ENCODE measurements at regions not wholly inside any gene's neighbourhood (a gene's known extent, or its start where the extent isn't known, plus 50 kb on each side); places are given as distances from the start of the nearest gene placed in this dataset.

- DNase-seq (ENCODE audit: low spot score): no peak
Measured at GRCh38 chr4:43983610-43984009, 465.0 kb downstream of the KCTD8 start.

- DNase-seq (ENCODE audit: low spot score): no peak
Measured at GRCh38 chr4:43987331-43987944, 461.2 kb downstream of the KCTD8 start.

- DNase-seq (ENCODE audit: low spot score): no peak
Measured at GRCh38 chr4:43990551-43990950, 458.1 kb downstream of the KCTD8 start.

GRCh38 chr4:43990963-43991362, 457.6 kb downstream of the KCTD8 start:
- DNase-seq (ENCODE audit: low spot score): no peak

GRCh38 chr4:43992552-43992951, 456.1 kb downstream of the KCTD8 start:
- no peak for DNase-seq (ENCODE audit: low spot score)

- DNase-seq (ENCODE audit: low spot score): no peak
Measured at GRCh38 chr4:43993196-43993902, 455.3 kb downstream of the KCTD8 start.

GRCh38 chr4:43999669-44000068, 448.9 kb downstream of the KCTD8 start:
- no peak for DNase-seq (ENCODE audit: low spot score)

GRCh38 chr4:44002368-44002767, 446.2 kb downstream of the KCTD8 start:
- DNase-seq (ENCODE audit: low spot score): no peak

GRCh38 chr4:44016570-44017421, 431.8 kb downstream of the KCTD8 start:
- no peak for DNase-seq (ENCODE audit: low spot score)

- DNase-seq (ENCODE audit: low spot score): no peak
Measured at GRCh38 chr4:44017422-44017739, 431.2 kb downstream of the KCTD8 start.

- DNase-seq (ENCODE audit: low spot score): no peak
Measured at GRCh38 chr4:44019721-44020120, 428.9 kb downstream of the KCTD8 start.

GRCh38 chr4:44025376-44026020, 423.1 kb downstream of the KCTD8 start:
- no peak for DNase-seq (ENCODE audit: low spot score)

GRCh38 chr4:44038811-44039210, 409.8 kb downstream of the KCTD8 start:
- DNase-seq (ENCODE audit: low spot score): no peak

GRCh38 chr4:44046491-44046890, 402.1 kb downstream of the KCTD8 start:
- DNase-seq (ENCODE audit: low spot score): no peak

GRCh38 chr4:44056721-44057151, 391.9 kb downstream of the KCTD8 start:
- no peak for DNase-seq (ENCODE audit: low spot score)

GRCh38 chr4:44070843-44071242, 377.8 kb downstream of the KCTD8 start:
- no peak for DNase-seq (ENCODE audit: low spot score)

- DNase-seq (ENCODE audit: low spot score): no peak
Measured at GRCh38 chr4:44071959-44072955, 376.4 kb downstream of the KCTD8 start.

GRCh38 chr4:44086753-44087152, 361.9 kb downstream of the KCTD8 start:
- DNase-seq (ENCODE audit: low spot score): no peak

- DNase-seq (ENCODE audit: low spot score): no peak
Measured at GRCh38 chr4:44093390-44093789, 355.2 kb downstream of the KCTD8 start.

- no peak for DNase-seq (ENCODE audit: low spot score)
Measured at GRCh38 chr4:44098973-44099372, 349.6 kb downstream of the KCTD8 start.

GRCh38 chr4:44100456-44100855, 348.2 kb downstream of the KCTD8 start:
- DNase-seq (ENCODE audit: low spot score): no peak

Measured in RKO (cell line).